ENCODE measurements at regions not wholly inside any gene's neighbourhood (a gene's known extent, or its start where the extent isn't known, plus 50 kb on each side); places are given as distances from the start of the nearest gene placed in this dataset.
"Not testable (repeated sequence)": the region's sequence is repeated elsewhere in the genome, so short reads cannot be mapped to it uniquely, and the experiment has no call there.

GRCh38 chr6:125375013-125375412 lies 73.2 kb upstream of the HDDC2 start:
- Histone ChIP-seq H3K27ac (no peak overlapping the region), H3K36me3 (no peaks in the 10 kb centered on the region), H3K9me3 (no peaks in the 10 kb centered on the region), H3K4me3 (no peak overlapping the region), H3K27me3 (no peaks in the 10 kb centered on the region), H3K4me1 (no peaks in the 10 kb centered on the region)
- intact Hi-C loops (cut with DNase I) = no loop called here
- DNase-seq (ENCODE audit: low spot score in 2 of 2) = no peak
- TF ChIP-seq CTCF (IDR thresholded peaks at IDR 0.05) = no peak

- H3K27ac ChIP-seq = no peak overlapping the region
- no peak for TF ChIP-seq CTCF (IDR thresholded peaks at IDR 0.05)
- no peaks in the 10 kb centered on the region for H3K9me3 ChIP-seq
These were observed 74.1 kb upstream of the HDDC2 start for GRCh38 chr6:125375821-125376220.

GRCh38 chr6:125377621-125378020 lies 75.9 kb upstream of the HDDC2 start:
- Histone ChIP-seq H3K9me3 (no peaks in the 10 kb centered on the region), H3K36me3 (no peaks in the 10 kb centered on the region), H3K4me3 (no peak overlapping the region), H3K4me1 (no peaks in the 10 kb centered on the region), H3K27ac (peak overlapping the region in 1 of 2 donors; percentile 9), H3K27me3 (no peaks in the 10 kb centered on the region)
- DNase-seq (ENCODE audit: low spot score in 2 of 2) = no peak
- intact Hi-C loops (cut with DNase I) = no loop called here
- no peak for TF ChIP-seq CTCF (IDR thresholded peaks at IDR 0.05)

More at GRCh38 chr6:125375821-125376220, 74.1 kb upstream of the HDDC2 start:
- intact Hi-C loops (cut with DNase I) = no loop called here
- Histone ChIP-seq H3K27me3 (no peaks in the 10 kb centered on the region), H3K4me3 (no peak overlapping the region), H3K4me1 (no peaks in the 10 kb centered on the region), H3K36me3 (no peaks in the 10 kb centered on the region)
- DNase-seq (ENCODE audit: low spot score in 2 of 2) = no peak

- intact Hi-C loops (cut with DNase I) = no loop called here
- Histone ChIP-seq H3K4me3 (no peak overlapping the region), H3K4me1 (no peaks in the 10 kb centered on the region), H3K27ac (no peak overlapping the region), H3K36me3 (no peaks in the 10 kb centered on the region), H3K9me3 (no peaks in the 10 kb centered on the region), H3K27me3 (no peaks in the 10 kb centered on the region)
- TF ChIP-seq CTCF (IDR thresholded peaks at IDR 0.05) = no peak
- no peak for DNase-seq (ENCODE audit: low spot score in 2 of 2)
These were observed 77.4 kb upstream of the HDDC2 start for GRCh38 chr6:125379174-125379573.

- Histone ChIP-seq H3K9me3 (no peaks in the 10 kb centered on the region), H3K36me3 (no peaks in the 10 kb centered on the region), H3K4me1 (no peaks in the 10 kb centered on the region), H3K4me3 (no peak overlapping the region), H3K27me3 (no peaks in the 10 kb centered on the region), H3K27ac (no peak overlapping the region)
- intact Hi-C loops (cut with DNase I) = no loop called here
- no peak for DNase-seq (ENCODE audit: low spot score in 2 of 2)
- TF ChIP-seq CTCF (IDR thresholded peaks at IDR 0.05) = no peak
These were observed 78.7 kb upstream of the HDDC2 start for GRCh38 chr6:125380474-125380873.

GRCh38 chr6:125386337-125386736 lies 84.6 kb upstream of the HDDC2 start:
- H3K4me1 ChIP-seq; DNase-seq (ENCODE audit: low spot score in 2 of 2); H3K27ac ChIP-seq; H3K9me3 ChIP-seq; H3K27me3 ChIP-seq; intact Hi-C loops (cut with DNase I); H3K4me3 ChIP-seq; H3K36me3 ChIP-seq: not testable (repeated sequence)

Data from ascending aorta (tissue), 2 donors.